ENCODE measurements at regions not wholly inside any gene's neighbourhood (a gene's known extent, or its start where the extent isn't known, plus 50 kb on each side); places are given as distances from the start of the nearest gene placed in this dataset.

- TF ChIP-seq REST (IDR thresholded peaks at IDR 0.05; ENCODE audit: insufficient read depth in 1 of 2, low read depth in 2 of 2, low read length in 1 of 2) (no peak), TCF7L2 (IDR thresholded peaks at IDR 0.05; ENCODE audit: low read depth, low read length) (no peak), CTCF (IDR thresholded peaks at IDR 0.05) (no peak), POLR2AphosphoS5 (IDR thresholded peaks at IDR 0.05; ENCODE audit: low read depth, low read length) (no peak), SIN3A (IDR thresholded peaks at IDR 0.05; ENCODE audit: borderline replicate concordance, insufficient read depth, low read depth, low read length) (no peak)
- no peak for DNase-seq (ENCODE audit: low read depth, low spot score)
- H3K9me3 ChIP-seq (ENCODE audit: control insufficient read depth, insufficient read depth, low read depth, low read length): 0 out of 2 replicates have a peak, but pooled peaks cover under 1% of the 10 kb centered on the region
- no peak overlapping the region for H3K4me3 ChIP-seq (ENCODE audit: low read depth in 2 of 2, low read length in 2 of 2)
- CTCF ChIA-PET: interaction anchor here (0.7 kb wide), 1 partner anchor 127 kb away, joined by 6 read pairs; no protein-coding TSS in a partner anchor
- in situ Hi-C loops (cut with HindIII; ENCODE audit: low pct_unique_long_range_greater_than_20kb, low sequenced_read_pairs) (no loop called here), intact Hi-C loops (cut with micrococcal nuclease; ENCODE audit: unreplicated experiment) (no loop called here)
- POLR2A ChIA-PET: no interaction called here
- no peaks in the 10 kb centered on the region for H3K4me1 ChIP-seq (ENCODE audit: control insufficient read depth, insufficient read depth, low read length)
- no TSS peak for BruUV-seq (replicated peaks)
- H3K27ac ChIP-seq (ENCODE audit: low read length): no peak overlapping the region
- no peak for ATAC-seq
- H3K27me3 ChIP-seq (ENCODE audit: control insufficient read depth, insufficient read depth, low read length): no peaks in the 10 kb centered on the region
- H3K36me3 ChIP-seq (ENCODE audit: control insufficient read depth, insufficient read depth, low read length): no peaks in the 10 kb centered on the region
Observed at GRCh38 chr22:22974156-22974555, 86.5 kb downstream of the IGLL5 start.

GRCh38 chr22:22974795-22975580, 87.4 kb downstream of the IGLL5 start:
- intact Hi-C loops (cut with micrococcal nuclease; ENCODE audit: unreplicated experiment): no loop called here
- no TSS peak for BruUV-seq (replicated peaks)
- H3K36me3 ChIP-seq (ENCODE audit: control insufficient read depth, insufficient read depth, low read length): no peaks in the 10 kb centered on the region
- no peak for TF ChIP-seq POLR2AphosphoS5 (IDR thresholded peaks at IDR 0.05; ENCODE audit: low read depth, low read length)
- TF ChIP-seq TCF7L2 (IDR thresholded peaks at IDR 0.05; ENCODE audit: low read depth, low read length): no peak
- no peak for TF ChIP-seq SIN3A (IDR thresholded peaks at IDR 0.05; ENCODE audit: borderline replicate concordance, insufficient read depth, low read depth, low read length)
- TF ChIP-seq CTCF (IDR thresholded peaks at IDR 0.05): no peak
- TF ChIP-seq REST (IDR thresholded peaks at IDR 0.05; ENCODE audit: insufficient read depth in 1 of 2, low read depth in 2 of 2, low read length in 1 of 2): no peak
- no peaks in the 10 kb centered on the region for H3K4me1 ChIP-seq (ENCODE audit: control insufficient read depth, insufficient read depth, low read length)
- ATAC-seq (no peak), DNase-seq (ENCODE audit: low read depth, low spot score) (no peak)
- no peaks in the 10 kb centered on the region for H3K27me3 ChIP-seq (ENCODE audit: control insufficient read depth, insufficient read depth, low read length)
- in situ Hi-C loops (cut with HindIII; ENCODE audit: low pct_unique_long_range_greater_than_20kb, low sequenced_read_pairs): no loop called here
- ChIA-PET CTCF (no interaction called here), POLR2A (no interaction called here)
- H3K4me3 ChIP-seq (ENCODE audit: low read depth in 2 of 2, low read length in 2 of 2): no peak overlapping the region
- no peak overlapping the region for H3K27ac ChIP-seq (ENCODE audit: low read length)
- H3K9me3 ChIP-seq (ENCODE audit: control insufficient read depth, insufficient read depth, low read depth, low read length): 0 out of 2 replicates have a peak, but pooled peaks cover 9% of the 10 kb centered on the region
